Skin of body (tissue), 1 donor: ENCODE measurements at regions not wholly inside any gene's neighbourhood (a gene's known extent, or its start where the extent isn't known, plus 50 kb on each side); places are given as distances from the start of the nearest gene placed in this dataset.

Source experiments
- DNase-seq: peaks from one replicate; lab custom pipeline; 2025; lab: John Stamatoyannopoulos, UW

GRCh38 chr12:75908961-75909605, 122.5 kb downstream of the PHLDA1 start:
- peak; percentile 95 for DNase-seq

DNA sequence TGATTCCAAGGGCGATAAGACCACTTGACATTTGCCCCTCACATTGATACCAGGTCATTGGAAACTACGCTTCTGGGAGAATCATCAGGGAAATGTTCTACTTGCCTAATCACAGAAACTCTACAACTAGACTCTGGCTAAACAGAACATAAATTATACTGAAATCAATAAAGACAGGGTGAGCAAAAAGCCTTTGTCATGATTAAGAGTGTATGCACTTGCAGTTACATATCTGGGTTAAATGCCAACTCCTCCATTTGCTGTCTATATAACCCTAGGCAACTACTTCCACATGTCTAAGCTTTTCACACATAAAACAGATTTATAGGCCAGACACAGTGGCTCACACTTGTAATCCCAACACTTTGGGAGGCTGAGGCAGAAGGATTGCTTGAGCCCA, 125.7 kb downstream of the PHLDA1 start:
- DNase-seq, result peak; percentile 40

- DNase-seq, result no peak
These were observed 130.8 kb downstream of the PHLDA1 start for GRCh38 chr12:75900781-75901254.

DNA sequence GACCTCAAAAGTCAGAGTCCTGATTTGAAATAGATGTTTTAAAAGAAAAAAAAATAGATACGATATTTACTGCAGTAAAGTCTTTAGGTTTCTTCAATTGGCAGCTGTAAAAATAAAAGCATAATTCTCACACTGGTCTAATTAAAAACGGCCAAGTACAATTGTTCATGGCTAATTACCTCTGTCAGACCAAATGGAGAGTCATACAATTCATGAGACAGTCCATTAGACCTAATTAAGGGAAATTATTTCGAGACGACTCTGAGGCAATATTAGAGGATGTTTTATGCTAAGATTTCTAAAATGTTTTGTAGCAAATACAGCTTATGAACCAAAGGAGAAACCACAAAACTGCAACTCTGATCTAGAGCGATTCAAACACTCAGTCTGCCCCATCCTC, 131.3 kb downstream of the PHLDA1 start:
- no peak for DNase-seq

DNA sequence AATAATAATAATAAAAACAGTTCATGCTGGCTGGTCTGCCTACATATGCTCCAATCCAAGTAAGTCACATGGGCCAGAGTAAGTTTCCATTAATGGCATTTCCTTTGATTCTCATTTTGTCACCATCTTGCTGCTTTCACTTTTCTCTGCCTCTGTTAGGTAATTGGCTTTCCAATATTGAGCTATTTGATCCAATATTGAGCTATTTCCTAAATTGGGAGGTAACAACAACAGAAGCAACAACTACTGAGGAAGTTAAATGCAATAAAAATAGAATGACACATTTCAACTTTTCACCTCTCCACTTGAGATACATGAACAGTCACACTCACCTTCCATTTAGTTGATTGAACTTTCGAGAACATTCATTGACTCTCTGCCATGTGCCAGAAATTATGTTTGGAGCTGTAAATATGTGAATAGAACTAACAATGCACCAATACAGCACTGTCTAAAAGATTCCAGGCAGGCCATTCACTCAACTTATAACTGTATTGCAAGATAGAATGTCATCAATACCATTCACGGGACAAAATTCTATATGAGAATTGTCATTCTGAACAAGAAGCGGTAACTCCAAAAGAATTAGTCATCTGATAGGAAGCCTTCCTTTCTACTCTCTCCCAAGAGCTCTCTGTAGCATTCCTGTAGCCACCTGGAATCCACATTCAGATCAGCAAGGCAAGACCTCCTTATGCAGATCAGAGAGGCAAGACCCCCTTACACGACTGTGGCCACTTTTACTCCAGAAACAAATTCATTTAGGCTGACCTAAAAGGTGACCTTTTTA, 136.4 kb downstream of the PHLDA1 start:
- no peak for DNase-seq

- no peak for DNase-seq
These were observed 137.8 kb downstream of the PHLDA1 start for GRCh38 chr12:75893765-75894164.

DNA sequence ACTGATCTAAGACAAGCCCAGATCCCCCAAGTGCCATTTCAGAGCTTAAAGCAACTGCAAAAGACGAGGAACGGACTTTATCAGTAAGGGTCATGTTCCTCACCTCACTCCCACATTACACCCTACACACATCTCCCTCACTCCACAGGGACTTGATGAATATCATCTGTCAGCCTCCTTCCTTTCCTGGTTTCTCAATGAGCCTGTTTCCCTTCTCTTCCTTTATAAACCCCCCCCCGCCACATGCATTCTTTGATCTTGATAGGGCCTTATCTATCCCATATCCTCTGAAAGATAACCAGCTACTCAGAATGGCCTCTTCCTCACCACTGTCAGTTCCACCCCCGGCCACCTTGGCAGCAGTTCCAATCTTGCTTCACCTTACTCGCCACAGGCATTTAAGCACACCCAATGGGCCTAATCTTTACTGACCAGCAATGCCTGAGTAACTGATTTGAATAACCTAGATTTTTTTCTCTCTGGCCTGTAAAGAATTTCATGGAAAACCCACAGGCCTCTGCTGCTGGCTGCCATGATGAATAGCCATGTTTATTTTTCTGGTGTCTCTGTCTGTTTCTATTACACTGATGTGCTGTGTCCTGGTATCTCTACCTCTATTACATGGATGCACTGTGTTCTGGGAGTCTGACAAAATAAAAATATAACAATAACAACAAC, 138.7 kb downstream of the PHLDA1 start:
- no peak for DNase-seq

DNA sequence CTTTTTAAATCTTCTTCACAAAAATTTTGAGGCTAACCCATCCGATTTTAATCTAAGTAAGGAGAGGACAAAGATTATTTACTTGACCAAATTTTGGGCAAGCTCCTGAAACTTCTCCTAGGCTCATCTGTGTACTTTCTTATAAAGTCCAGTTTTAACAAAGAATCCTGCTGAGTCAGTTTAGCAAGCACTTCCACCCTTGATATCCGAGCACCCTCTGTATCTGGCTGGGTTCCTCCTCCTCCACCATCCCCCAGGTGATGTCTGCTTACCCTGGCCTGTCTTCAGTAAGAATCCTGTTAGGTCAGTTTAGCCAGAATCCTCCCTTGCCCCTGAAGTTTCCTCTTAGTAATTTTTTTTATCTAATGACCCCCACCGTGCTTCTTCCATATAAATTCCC, 140.5 kb downstream of the PHLDA1 start:
- DNase-seq, result no peak

- DNase-seq, result no peak
These were observed 140.9 kb downstream of the PHLDA1 start for GRCh38 chr12:75890660-75891059.

GRCh38 chr12:75890141-75890540, 141.4 kb downstream of the PHLDA1 start:
- no peak for DNase-seq

DNA sequence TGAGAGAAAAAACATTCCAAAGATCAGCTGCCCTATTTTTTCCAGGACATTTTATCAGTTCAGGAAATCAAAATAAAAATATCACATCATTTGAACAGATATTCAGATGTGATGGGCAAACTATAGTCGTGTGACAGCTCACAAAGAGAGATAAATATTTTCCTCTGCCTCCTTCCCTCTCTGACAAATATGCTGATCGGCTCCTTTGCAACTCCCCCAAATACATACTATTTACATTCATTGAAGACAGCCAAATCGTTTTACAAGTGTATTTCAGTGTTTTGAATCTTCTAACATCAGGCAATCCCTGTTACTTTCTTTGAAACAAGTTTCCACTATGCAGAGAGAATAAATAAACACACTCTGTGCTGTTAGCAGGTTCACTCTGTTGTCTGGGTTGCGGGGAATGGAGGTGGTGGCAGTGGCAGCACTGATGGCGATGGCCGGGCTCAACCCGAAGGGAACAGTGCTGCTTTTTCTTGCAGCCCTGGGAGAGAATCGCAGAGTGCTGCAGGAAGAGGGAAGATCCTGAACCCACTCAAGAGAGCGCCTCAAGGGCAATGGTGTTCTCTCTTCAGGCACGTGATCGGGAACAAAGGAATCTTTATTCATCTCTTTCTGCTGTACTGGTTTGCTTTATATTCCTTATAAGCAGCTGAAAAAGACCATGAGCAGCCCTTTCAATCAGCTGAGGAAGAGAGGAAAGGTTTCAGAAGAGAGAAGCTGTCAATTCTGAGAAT, 142.5 kb downstream of the PHLDA1 start:
- peak; percentile 12 for DNase-seq

- DNase-seq, result no peak
These were observed 143.2 kb downstream of the PHLDA1 start for GRCh38 chr12:75888399-75888798.

- DNase-seq, result no peak
These were observed 143.6 kb downstream of the PHLDA1 start for GRCh38 chr12:75887979-75888378.

DNA sequence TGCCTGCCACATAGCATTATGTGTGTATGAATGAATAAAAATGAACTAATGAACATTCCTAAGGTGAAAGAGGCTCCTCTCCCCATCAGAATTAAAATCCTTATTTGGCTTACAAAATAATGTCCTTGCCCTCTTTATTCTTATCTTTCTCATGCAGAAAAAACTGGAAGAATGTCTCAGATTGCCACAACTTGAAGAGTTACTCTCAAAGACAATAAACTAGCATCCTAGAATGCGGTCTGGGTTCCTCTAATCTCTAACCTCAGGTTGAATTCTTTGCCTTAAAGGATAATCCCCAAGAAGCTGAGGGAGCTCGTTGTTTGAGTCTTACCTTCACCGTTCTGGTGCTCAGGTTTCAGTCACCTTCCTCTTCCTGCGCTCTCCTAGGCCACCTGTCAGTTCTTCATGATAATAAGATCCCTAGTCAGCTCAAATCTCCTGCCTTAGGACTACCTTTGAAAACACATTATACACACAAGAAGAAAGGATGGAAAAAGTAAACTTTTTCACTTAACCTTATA, 147.1 kb downstream of the PHLDA1 start:
- no peak for DNase-seq

GRCh38 chr12:75883241-75883640, 148.3 kb downstream of the PHLDA1 start:
- DNase-seq, result no peak

DNA sequence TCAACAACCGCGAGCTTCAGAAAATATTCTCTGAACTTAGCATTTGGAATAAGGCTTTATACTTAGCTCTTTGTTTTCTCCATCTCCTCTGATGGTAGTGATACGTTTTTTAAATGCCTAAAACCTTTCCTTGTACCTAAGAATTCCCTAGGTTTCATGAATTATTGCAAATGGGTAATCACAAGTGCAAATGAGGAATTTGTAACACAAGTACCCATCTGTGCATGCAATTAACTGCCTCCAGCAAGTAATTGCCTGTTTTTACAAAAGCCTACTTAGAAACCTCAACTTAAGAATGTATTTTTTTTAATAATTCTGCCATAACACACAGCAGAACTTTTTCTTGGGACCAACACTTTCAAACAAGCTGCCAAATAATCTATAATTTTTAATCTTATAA, 149.2 kb downstream of the PHLDA1 start:
- no peak for DNase-seq

DNA sequence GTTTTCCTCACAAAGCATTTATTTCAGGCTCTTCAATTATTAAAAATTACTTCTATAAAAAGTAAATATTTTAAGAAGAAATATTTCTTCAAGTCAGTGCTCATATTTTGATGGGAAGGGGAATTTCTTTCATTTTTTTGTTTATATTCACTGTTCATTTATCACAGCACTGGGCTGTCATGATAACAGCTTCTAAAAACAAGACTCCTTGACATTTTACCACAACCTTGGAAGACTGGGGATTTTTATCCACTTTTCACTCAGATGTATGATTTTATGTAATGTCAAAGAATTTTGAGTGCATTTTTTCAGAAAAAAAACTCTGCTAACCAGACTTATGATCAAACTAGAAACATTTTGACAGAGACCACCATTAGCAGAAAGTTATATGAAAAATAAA, 149.7 kb downstream of the PHLDA1 start:
- no peak for DNase-seq

DNA sequence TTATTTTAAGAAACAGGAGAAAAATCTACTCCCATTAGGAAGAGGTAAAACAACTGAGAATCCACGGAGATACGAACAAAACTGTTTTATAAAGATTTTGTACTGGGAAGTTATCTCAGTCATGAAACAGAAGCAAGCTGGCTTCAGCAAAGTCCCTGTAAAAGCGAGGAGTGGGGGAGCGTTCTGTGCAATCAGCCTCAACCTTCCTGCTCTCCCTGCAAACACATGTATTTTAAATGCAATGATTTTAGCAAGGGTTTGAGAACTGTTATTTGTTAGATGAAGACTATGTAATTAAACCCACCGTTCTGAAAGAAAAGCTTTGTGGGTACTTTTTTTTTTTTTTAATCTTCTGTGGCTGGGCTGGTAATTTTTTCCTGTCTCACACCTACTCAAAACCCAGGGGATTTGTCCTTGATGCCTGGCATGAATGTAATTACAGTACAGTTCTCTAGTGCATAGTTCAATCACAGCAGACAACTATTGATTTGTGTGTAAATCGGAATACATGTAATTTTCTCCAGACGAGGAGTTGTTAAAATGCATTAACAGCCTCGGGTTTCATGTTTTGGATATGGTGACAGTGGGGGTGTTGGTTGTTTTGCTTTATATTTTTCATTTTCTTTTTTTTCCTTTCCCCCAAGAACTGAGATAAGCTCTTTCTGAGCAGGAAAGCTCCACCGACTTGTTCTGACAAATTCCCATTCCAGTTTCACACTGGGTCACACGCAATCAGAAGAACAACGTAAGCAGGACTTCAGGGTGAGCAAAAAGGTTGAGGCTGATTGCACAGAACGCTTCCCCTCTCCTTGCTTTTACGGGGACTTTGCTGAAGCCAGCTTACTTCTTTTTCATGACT, 153.6 kb downstream of the PHLDA1 start:
- no peak for DNase-seq

DNA sequence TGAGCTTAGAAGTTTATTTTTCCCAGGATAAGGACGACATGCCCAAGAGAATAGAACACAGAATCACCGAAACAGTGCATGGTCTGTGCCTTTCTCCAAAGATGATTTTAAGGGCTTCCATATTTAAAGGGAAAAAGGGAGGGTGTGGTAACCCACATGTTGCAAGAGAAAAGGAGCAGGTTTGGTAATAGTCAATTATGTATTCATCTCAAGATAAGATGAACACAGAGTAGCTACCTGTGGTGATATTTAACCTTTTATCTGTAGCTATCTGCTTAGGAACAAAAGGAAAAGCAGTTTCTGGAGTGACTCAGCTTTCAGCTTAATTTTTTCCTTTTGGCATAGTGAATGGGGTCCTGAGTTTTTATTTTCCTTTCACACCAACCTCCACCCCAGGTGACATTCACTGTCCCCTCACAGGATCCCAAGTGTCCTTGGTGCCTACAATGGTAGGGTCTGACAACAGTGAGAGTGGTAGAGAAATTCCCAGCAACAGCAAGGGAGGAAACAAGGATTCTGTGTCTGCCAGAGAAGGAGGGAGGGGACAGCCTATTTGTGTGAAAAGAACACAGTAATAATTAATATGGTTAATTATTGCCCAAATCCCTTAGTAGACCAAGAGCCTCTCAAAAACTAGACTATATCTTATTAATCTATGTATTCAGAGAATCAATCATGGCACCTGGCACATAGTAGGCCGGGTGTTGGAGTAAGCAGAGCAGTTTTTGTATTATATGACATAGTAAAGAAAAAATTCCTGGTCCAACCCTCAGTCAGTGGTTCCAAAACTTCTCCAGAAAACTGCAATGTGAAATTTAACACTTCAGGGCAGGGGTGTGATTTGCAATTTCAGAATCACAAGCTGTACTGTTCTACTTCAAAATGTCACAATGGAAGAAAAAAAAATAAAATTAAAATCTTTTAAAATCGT, 154.5 kb downstream of the PHLDA1 start:
- DNase-seq, result no peak
